HG02642 (cell line): ENCODE measurements at regions not wholly inside any gene's neighbourhood (a gene's known extent, or its start where the extent isn't known, plus 50 kb on each side); places are given as distances from the start of the nearest gene placed in this dataset.

Experiments used
- ATAC-seq: cut with Tn5 transposase; IDR thresholded peaks from one replicate; pipeline ENCODE4 v1.9.1; 2021; ENCODE audit warnings: mild to moderate bottlenecking; ENCODE audit not compliant: unreplicated experiment, poor library complexity

- no peak for ATAC-seq
These were observed 162.3 kb upstream of the CCDC68 start for GRCh38 chr18:55121397-55122170.

GRCh38 chr18:55120896-55121295, 161.6 kb upstream of the CCDC68 start:
- no peak for ATAC-seq

GRCh38 chr18:55119434-55119833, 160.2 kb upstream of the CCDC68 start:
- no peak for ATAC-seq

GRCh38 chr18:55119016-55119415, 159.8 kb upstream of the CCDC68 start:
- no peak for ATAC-seq

GRCh38 chr18:55116863-55117262, 157.6 kb upstream of the CCDC68 start:
- ATAC-seq: no peak

GRCh38 chr18:55115606-55116005, 156.3 kb upstream of the CCDC68 start:
- no peak for ATAC-seq

GRCh38 chr18:55114876-55115275, 155.6 kb upstream of the CCDC68 start:
- ATAC-seq: no peak

GRCh38 chr18:55113800-55114199, 154.5 kb upstream of the CCDC68 start:
- no peak for ATAC-seq

- ATAC-seq: no peak
These were observed 152.0 kb upstream of the CCDC68 start for GRCh38 chr18:55111271-55111670.

GRCh38 chr18:55110436-55110835, 151.2 kb upstream of the CCDC68 start:
- no peak for ATAC-seq

- ATAC-seq: no peak
These were observed 150.7 kb upstream of the CCDC68 start for GRCh38 chr18:55109818-55110414.

GRCh38 chr18:55106906-55107305, 147.6 kb upstream of the CCDC68 start:
- no peak for ATAC-seq

- ATAC-seq: no peak
These were observed 147.2 kb upstream of the CCDC68 start for GRCh38 chr18:55106466-55106865.

GRCh38 chr18:55105873-55106272, 146.6 kb upstream of the CCDC68 start:
- ATAC-seq: no peak

- no peak for ATAC-seq
These were observed 143.7 kb upstream of the CCDC68 start for GRCh38 chr18:55102958-55103456.

GRCh38 chr18:55102501-55102900, 143.2 kb upstream of the CCDC68 start:
- ATAC-seq: no peak

- ATAC-seq: no peak
These were observed 142.2 kb upstream of the CCDC68 start for GRCh38 chr18:55101458-55101824.

- no peak for ATAC-seq
These were observed 141.7 kb upstream of the CCDC68 start for GRCh38 chr18:55100817-55101457.

- ATAC-seq: no peak
These were observed 138.4 kb upstream of the CCDC68 start for GRCh38 chr18:55097456-55098170.

- peak; percentile 66 for ATAC-seq
These were observed 137.1 kb upstream of the CCDC68 start for GRCh38 chr18:55096263-55096951.
